ENCODE measurements at regions not wholly inside any gene's neighbourhood (a gene's known extent, or its start where the extent isn't known, plus 50 kb on each side); places are given as distances from the start of the nearest gene placed in this dataset.
"Not testable (repeated sequence)": the region's sequence is repeated elsewhere in the genome, so short reads cannot be mapped to it uniquely, and the experiment has no call there.

GRCh38 chr15:20144333-20145036 is 397.1 kb downstream of the GOLGA6L6 start:
- intact Hi-C loops (cut with micrococcal nuclease; ENCODE audit: unreplicated experiment); POLR2A ChIA-PET (ENCODE audit: unreplicated experiment); H3K4me2 ChIP-seq; H3K4me1 ChIP-seq (replicated peaks; ENCODE audit: insufficient read depth); H3K27me3 ChIP-seq (ENCODE audit: insufficient read depth, low read depth); H3F3A ChIP-seq (ENCODE audit: insufficient read depth, low read depth); H3K4me3 ChIP-seq; H4K20me1 ChIP-seq (ENCODE audit: insufficient read depth); H3K36me3 ChIP-seq (ENCODE audit: low read depth); H3K9me3 ChIP-seq (ENCODE audit: insufficient read depth, low read depth); CTCF ChIA-PET; H3K9me2 ChIP-seq (ENCODE audit: insufficient read depth); BruUV-seq (replicated peaks); H3K27ac ChIP-seq; H2AFZ ChIP-seq; H3K79me2 ChIP-seq (ENCODE audit: low read depth); DNase-seq: not testable (repeated sequence)

GRCh38 chr15:20142906-20143305 is 398.7 kb downstream of the GOLGA6L6 start:
- not testable (repeated sequence) for H4K20me1 ChIP-seq (ENCODE audit: insufficient read depth)

GRCh38 chr15:20142410-20142809 is 399.2 kb downstream of the GOLGA6L6 start:
- H3K27ac ChIP-seq; H3K4me1 ChIP-seq (replicated peaks; ENCODE audit: insufficient read depth); CTCF ChIA-PET; H3K4me2 ChIP-seq; H3K9me3 ChIP-seq (ENCODE audit: insufficient read depth, low read depth); H3K79me2 ChIP-seq (ENCODE audit: low read depth); H3K9me2 ChIP-seq (ENCODE audit: insufficient read depth); intact Hi-C loops (cut with micrococcal nuclease; ENCODE audit: unreplicated experiment); H2AFZ ChIP-seq; H3K36me3 ChIP-seq (ENCODE audit: low read depth); DNase-seq; BruUV-seq (replicated peaks); H3K4me3 ChIP-seq; H3K27me3 ChIP-seq (ENCODE audit: insufficient read depth, low read depth); POLR2A ChIA-PET (ENCODE audit: unreplicated experiment); H3F3A ChIP-seq (ENCODE audit: insufficient read depth, low read depth); H4K20me1 ChIP-seq (ENCODE audit: insufficient read depth): not testable (repeated sequence)

More at GRCh38 chr15:20142906-20143305, 398.7 kb downstream of the GOLGA6L6 start:
- DNase-seq; POLR2A ChIA-PET (ENCODE audit: unreplicated experiment); H3K27ac ChIP-seq; intact Hi-C loops (cut with micrococcal nuclease; ENCODE audit: unreplicated experiment); H3K36me3 ChIP-seq (ENCODE audit: low read depth); H3K79me2 ChIP-seq (ENCODE audit: low read depth); H3K27me3 ChIP-seq (ENCODE audit: insufficient read depth, low read depth); H3F3A ChIP-seq (ENCODE audit: insufficient read depth, low read depth); BruUV-seq (replicated peaks); CTCF ChIA-PET; H3K9me2 ChIP-seq (ENCODE audit: insufficient read depth); H3K9me3 ChIP-seq (ENCODE audit: insufficient read depth, low read depth); H3K4me1 ChIP-seq (replicated peaks; ENCODE audit: insufficient read depth); H3K4me3 ChIP-seq; H2AFZ ChIP-seq; H3K4me2 ChIP-seq: not testable (repeated sequence)

- POLR2A ChIA-PET (ENCODE audit: unreplicated experiment); H3K79me2 ChIP-seq (ENCODE audit: low read depth); H3K9me3 ChIP-seq (ENCODE audit: insufficient read depth, low read depth); H2AFZ ChIP-seq; H3F3A ChIP-seq (ENCODE audit: insufficient read depth, low read depth); H4K20me1 ChIP-seq (ENCODE audit: insufficient read depth); H3K9me2 ChIP-seq (ENCODE audit: insufficient read depth); H3K4me2 ChIP-seq; intact Hi-C loops (cut with micrococcal nuclease; ENCODE audit: unreplicated experiment); DNase-seq; CTCF ChIA-PET; BruUV-seq (replicated peaks); H3K27me3 ChIP-seq (ENCODE audit: insufficient read depth, low read depth); H3K36me3 ChIP-seq (ENCODE audit: low read depth); H3K4me3 ChIP-seq; H3K4me1 ChIP-seq (replicated peaks; ENCODE audit: insufficient read depth); H3K27ac ChIP-seq: not testable (repeated sequence)
These were observed 416.9 kb downstream of the GOLGA6L6 start for GRCh38 chr15:20124668-20125067.

GRCh38 chr15:20106026-20106425 is 435.6 kb downstream of the GOLGA6L6 start:
- no peaks in the 10 kb centered on the region for H3K4me1 ChIP-seq (replicated peaks; ENCODE audit: insufficient read depth)
- CTCF ChIA-PET = no interaction called here
- no peaks in the 10 kb centered on the region for H3K36me3 ChIP-seq (ENCODE audit: low read depth)
- TF ChIP-seq CTCF (conservative IDR thresholded peaks at IDR 0.05) (no peak), EZH2 (IDR thresholded peaks at IDR 0.05; ENCODE audit: low read depth) (no peak)
- no peak overlapping the region for H2AFZ ChIP-seq
- no peaks in the 10 kb centered on the region for H3K9me2 ChIP-seq (ENCODE audit: insufficient read depth)
- H3K4me3 ChIP-seq = no peak overlapping the region
- H3F3A ChIP-seq (ENCODE audit: insufficient read depth, low read depth) = no peaks in the 10 kb centered on the region
- intact Hi-C loops (cut with micrococcal nuclease; ENCODE audit: unreplicated experiment) = no loop called here
- peak; percentile 25 to 29 for DNase-seq
- H3K79me2 ChIP-seq (ENCODE audit: low read depth) = no peaks in the 10 kb centered on the region
- no peaks in the 10 kb centered on the region for H3K27me3 ChIP-seq (ENCODE audit: insufficient read depth, low read depth)
- H3K27ac ChIP-seq = no peak overlapping the region
- BruUV-seq (replicated peaks) = no TSS peak
- H4K20me1 ChIP-seq (ENCODE audit: insufficient read depth) = no peaks in the 10 kb centered on the region
- no peak overlapping the region for H3K4me2 ChIP-seq
- POLR2A ChIA-PET (ENCODE audit: unreplicated experiment) = no interaction called here
- no peaks in the 10 kb centered on the region for H3K9me3 ChIP-seq (ENCODE audit: insufficient read depth, low read depth)

GRCh38 chr15:20105011-20105990 is 436.3 kb downstream of the GOLGA6L6 start:
- H3K27me3 ChIP-seq (ENCODE audit: insufficient read depth, low read depth); H3K79me2 ChIP-seq (ENCODE audit: low read depth); H3K9me3 ChIP-seq (ENCODE audit: insufficient read depth, low read depth); H3K4me1 ChIP-seq (replicated peaks; ENCODE audit: insufficient read depth); H3K4me2 ChIP-seq; H2AFZ ChIP-seq; H4K20me1 ChIP-seq (ENCODE audit: insufficient read depth); H3K36me3 ChIP-seq (ENCODE audit: low read depth); BruUV-seq (replicated peaks); H3K27ac ChIP-seq; H3K4me3 ChIP-seq; CTCF ChIA-PET; H3F3A ChIP-seq (ENCODE audit: insufficient read depth, low read depth); POLR2A ChIA-PET (ENCODE audit: unreplicated experiment); H3K9me2 ChIP-seq (ENCODE audit: insufficient read depth); intact Hi-C loops (cut with micrococcal nuclease; ENCODE audit: unreplicated experiment): not testable (repeated sequence)
- peak; percentile 13 to 16 for DNase-seq
